Kidney glomerular epithelial cell (primary cell): ENCODE measurements at regions not wholly inside any gene's neighbourhood (a gene's known extent, or its start where the extent isn't known, plus 50 kb on each side); places are given as distances from the start of the nearest gene placed in this dataset.

Experiments
- DNase-seq: peaks from one replicate; lab custom pipeline; 2025; lab: John Stamatoyannopoulos, UW

DNA sequence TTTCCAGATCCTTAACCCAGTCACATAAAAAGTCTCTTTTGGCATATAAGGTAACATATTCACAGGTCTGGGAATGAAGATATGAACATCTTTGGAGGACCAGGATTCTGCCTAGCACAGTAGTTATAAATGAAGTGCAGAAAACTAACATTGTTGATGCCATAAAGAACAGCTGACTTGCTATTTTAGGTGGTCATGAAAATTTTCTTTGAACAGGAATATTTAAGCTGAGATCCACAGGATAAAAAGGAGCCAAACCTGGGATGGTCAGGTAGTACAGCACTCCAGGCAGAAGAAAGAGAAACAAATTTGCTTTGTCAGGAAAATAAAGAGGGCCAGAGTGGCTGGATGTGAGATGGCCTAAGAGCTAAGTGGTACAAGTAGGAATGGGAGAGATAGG lies 80.0 kb downstream of the CENPW start:
- no peak for DNase-seq

DNA sequence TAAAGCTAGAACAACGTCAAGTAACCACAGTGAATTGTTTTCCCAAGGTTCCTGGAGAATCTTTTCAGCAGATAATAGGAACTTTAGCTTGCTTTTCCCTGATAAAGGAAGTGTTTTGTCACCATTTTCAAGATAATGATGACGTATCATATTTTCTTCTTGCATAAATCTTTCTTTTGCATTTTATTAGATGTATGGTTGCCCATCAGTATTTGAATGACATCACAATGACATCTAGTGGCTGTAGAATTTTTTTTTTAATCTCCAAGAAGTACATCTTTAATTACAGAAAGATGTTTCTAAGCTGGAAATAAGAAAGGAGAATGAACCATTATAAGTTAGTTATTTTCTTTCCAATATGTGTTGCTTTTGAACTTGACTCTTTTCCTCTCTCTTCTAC lies 83.0 kb downstream of the CENPW start:
- DNase-seq = no peak

DNA sequence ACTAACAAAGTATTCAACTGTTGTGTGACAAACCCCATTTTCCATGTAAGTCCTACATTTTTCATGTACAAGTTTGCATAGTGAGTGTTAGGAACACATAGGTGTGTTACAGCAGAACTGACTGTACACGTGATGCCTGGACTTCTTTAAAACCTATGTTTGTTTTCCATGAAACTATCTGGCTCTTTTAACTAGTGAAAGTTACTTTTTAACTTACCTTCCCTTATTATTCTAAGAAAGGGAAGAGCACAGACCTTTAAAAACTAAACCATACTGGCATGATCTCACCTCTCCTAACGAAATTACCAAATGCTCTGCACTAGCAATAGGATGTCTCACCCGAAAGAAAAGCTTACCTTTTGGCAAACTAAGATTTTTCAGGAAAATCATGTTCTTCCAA lies 87.8 kb downstream of the CENPW start:
- no peak for DNase-seq

DNA sequence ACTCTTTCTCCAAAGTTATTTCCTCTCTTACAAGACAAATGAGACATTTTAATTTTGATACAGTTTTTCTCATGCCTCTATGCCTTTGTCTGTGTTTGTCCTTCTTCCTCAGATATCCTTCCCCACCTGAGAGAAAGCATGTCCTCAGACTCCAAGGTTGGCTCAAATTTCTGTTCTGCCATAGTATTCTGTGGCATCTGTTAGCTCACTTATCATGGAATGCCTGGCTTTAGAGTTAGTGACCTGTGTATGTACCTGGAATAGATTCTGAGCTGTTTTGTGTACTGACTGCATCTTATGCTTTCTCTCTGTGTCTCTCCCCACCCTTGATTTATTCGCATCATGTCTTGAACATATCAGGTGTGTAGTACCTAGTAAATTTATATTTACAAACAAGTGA lies 90.0 kb downstream of the CENPW start:
- no peak for DNase-seq

DNA sequence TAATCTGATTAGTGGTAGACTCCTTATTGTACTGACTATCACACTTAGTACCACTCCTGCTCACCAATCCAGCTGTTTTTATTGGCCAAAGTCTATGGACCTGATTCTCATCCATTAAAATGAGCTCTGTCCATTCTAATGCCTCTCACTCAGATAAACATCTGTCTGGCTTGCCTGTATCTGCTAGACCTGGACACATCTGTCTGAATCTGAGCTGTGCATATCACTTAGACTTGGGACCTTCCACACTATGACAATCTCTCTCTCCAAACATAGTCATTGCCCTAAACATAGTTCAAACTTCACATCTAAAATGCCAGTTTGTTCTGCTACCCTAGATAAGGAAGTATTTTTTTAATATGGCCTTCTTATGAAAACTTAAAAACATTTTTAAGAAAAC lies 92.6 kb downstream of the CENPW start:
- DNase-seq = no peak

DNA sequence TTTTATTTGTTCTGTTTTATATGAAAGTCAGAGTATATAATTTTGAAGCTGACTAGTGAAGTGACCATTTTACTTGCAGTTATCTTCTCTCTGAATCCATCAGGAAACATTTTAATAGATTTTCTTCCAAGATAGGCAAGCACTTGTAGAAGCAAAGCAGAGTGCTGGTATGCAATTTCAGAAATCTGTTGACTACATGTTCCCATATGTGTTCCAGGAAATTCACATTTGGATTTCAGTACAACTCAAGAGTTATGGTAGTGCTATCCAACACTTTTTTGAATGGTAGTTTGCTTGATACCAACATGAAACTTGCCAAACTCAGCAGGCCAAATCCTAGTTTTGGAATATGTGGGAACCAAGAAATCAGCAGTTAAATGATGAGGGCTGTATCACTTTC lies 94.0 kb downstream of the CENPW start:
- DNase-seq = no peak

DNA sequence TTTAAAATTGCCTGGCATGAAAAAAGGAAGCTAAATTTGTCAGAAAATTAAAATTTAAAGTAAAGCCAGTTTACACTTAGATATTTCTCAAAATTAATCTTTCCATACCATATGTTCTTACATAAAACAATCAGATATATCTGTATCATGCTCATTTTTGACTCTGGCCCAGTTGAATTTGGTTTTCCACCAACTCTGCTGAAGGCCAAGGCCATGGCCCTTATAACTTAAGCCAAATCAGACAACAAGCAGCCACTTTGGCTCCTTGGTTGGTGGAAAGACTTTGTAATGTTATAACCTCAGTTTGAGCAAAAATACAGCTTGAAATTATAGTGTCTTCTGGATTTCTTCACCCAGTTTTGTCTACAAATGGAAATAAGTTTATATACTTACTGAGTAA lies 97.3 kb downstream of the CENPW start:
- DNase-seq = no peak

DNA sequence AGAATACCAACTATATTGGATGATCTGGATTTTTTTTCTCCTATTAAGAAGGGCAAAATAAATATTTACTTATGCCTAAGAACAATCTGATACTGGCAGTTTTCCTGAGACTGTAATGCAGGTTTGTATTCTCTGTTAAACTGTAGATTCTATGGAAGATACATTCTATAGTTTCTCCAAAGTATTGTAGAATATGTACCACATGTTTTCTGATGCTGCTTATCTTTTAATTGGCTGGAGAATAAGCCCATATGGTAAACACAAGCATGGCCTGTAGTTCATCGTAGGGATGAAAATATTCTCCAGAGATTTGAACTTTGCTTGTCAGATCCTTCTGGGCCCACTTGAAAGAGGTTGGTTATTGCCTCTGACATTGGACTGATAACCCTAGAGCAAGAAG lies 99.1 kb downstream of the CENPW start:
- no peak for DNase-seq

DNA sequence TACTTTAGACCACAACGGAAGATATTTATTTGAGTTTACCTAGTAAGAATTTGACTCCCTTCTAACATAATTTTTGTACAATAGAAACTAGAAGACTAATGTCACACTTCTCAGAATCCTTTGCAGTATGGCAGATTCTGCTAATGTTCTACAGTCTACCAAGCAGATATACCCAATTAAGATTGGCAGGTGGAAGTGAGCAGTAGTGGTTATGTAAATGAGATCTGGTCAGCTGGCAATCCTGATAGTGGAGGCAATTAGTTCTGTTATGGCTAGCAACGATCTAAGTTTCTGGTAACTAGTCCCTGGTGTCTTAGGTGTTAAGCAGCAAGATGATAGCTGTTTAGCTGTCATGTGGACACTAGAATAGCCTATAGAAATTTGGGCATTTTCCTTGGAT lies 101.0 kb downstream of the CENPW start:
- no peak for DNase-seq

DNA sequence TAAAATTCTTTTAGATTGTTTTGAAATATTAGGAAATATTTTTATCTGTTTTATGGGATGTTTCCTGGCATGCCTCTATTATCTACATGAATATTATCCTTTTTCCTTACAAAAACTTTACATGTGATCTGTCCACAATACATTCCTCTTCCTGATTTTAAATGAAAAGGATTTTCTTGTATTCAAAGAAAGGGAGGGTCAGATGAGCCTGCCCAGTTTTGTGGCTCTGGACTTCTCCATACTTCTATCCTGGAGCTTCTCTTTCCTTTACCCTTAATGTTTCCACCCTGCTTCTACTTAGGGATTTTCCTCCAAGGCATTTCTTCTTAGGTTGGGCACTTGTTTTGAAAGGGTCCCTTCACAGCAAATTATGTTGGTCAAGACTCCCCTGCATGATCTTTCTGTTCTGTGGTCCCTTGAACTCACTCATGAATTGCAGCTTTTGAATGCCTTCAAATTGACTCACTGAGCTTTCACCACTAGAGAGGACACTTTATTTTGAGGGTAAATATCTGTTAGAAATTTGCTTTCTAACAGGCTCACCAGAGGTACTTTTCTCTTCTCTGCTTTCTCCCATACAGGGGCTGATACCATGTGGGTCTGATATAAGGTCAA lies 104.9 kb downstream of the CENPW start:
- DNase-seq = peak; percentile 13

DNA sequence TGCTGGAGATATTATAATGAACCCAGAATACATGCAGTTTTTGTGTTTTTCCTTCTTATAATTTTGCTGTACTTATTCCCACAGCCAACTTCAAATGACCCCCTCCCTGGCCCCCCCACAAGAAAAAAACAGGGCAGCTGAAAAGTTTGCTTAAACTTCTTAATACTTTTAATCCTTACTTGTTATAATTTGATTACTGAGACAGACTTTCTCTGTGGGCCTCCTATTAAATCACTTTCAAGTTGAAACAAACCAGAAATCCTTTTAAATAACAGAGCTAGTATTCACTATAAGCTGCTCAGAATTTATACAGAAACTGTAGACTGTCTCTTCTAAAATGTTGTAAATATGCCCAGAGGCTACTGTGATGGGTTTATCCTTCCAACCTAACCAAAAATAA lies 106.3 kb downstream of the CENPW start:
- DNase-seq = no peak

DNA sequence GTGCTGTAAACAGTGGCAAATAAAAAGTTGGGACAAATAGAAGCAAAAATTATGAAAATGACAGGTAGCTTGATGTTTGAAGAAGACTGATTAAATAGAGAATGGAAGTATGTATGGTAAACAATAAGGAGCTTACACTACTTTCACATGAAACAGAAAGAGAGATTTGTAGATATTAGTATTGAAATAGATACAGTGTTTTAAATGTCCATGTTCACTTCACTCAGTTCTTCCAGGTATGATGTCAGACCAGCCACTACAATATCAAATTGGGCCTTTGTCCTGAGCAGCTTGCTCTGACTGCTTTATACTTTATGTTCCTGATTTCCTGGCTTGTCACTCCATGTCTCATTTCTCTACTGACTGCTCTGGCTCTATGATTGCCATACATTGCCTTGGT lies 107.5 kb downstream of the CENPW start:
- DNase-seq = no peak

DNA sequence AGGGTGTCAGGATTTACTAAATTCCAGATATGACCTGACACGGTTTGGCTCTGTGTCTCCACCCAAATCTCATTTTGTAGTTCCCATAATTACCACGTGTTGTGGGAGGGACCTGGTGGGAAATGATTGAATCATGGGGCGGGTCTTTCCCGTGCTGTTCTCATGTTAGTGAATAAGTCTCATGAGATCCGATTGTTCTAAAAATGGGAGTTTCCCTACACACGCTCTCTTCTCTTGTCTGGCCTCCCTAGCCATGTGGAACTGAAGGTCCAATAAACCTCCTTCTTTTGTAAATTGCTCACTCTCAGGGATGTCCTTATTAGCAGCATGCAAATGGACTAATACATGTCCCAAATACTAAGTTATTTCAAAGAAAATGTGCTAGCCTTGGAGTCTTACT lies 121.1 kb downstream of the CENPW start:
- no peak for DNase-seq

DNA sequence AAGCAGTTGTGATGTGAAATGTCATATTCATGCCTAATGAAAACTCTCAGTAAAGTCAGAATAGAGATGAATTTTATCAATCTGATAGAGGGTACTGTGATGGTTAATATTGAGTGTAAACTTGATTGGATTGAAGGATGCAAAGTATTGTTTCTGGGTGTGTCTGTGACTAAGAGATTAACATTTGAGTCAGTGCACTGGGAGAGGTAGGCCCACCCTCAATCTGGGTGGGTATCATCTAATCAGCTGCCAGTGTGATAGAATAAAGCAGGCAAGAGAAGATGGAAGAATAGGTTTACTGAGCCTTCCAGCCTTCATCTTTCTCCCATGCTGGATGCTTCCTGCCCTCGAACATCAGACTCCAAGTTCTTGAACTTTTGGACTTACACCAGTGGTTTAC lies 124.3 kb downstream of the CENPW start:
- no peak for DNase-seq

DNA sequence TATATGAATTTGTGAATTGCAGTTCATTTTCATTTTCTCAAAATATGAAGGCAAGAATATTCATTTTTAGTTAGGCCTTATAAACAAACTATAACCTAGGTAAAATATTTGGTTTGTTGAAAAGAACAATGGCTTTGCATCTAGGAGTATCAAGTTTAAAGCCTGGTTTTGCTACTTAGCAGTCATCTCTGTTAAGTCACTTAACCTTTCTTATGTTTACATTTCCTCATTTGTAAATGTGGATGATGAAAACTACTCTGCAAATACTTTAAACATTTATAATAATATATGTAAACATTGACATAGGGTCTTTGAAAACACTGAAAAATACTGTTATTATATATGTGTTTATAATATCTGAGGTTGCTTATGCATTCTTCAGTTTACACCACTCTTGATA lies 135.5 kb downstream of the CENPW start:
- no peak for DNase-seq

DNA sequence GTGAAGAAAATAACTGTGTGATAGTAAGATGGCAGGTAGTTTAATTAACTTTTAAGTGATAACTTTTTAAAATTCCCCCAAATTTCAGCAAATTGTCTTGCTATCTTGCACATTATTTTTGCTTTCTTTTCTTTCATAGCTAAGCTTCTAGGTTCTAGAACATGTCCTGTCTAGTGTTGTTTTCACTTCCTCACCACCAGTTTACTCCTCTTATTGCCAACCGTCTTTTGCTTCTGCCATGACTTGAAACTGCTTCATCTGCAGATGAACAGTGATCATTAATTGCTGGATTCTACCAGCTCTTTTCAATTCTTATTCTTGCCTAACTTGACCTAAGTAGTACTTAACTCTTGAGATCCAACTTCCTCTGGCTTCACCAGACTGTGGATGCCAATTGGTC lies 137.8 kb downstream of the CENPW start:
- DNase-seq = no peak

DNA sequence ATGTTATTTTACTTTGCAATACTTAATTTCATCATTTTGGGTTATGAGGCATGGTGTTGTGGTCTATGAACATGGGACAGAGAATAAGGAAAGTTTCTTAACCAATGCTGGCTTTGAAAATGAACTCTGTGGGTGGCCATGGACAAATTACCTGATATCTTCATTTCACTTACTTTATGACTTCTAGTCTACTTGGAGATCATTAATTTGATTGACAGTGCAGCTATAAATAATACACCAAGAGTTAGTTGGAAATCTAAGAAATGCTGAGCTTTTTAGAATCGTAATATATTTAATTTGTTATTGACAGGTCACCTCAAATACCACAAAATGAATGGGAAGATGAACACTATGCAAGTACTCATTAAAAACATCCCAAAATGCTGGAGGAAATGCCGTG lies 140.4 kb downstream of the CENPW start:
- DNase-seq = no peak

DNA sequence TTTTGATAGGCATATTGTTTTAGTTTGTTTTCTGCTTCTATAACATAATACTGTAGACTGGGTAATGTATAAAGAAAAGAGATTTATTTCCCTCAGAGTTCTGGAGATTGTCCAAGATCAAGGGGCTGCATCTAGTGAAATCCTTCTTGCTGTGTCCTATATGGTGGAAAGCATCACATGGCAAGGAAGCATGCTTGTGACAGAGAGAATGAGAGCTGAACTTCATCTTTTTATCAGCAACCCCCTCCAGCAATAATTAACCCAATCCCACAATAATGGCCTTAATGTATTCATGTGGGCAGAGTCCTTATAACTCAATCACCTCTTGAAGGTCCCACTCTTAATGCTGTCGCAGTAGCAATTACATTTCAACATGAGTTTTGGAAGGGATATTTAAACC lies 141.4 kb downstream of the CENPW start:
- DNase-seq = no peak

DNA sequence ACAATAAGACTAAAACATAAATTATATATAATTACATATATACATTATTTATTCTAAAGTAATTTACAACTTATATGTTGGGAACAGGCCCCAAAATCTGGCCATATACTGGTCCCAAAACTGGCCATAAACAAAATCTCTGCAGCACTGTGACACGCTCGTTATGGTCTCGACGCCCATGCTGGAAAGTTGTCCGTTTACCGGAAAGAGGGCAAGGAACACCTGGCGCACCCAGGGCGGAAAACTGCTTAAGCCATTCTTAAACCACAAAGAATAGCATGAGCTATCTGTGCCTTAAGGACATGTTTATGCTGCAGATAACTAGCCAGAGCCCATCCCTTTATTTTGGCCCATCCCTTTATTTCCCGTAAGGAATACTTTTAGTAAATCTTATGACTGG lies 164.9 kb downstream of the CENPW start:
- no peak for DNase-seq

DNA sequence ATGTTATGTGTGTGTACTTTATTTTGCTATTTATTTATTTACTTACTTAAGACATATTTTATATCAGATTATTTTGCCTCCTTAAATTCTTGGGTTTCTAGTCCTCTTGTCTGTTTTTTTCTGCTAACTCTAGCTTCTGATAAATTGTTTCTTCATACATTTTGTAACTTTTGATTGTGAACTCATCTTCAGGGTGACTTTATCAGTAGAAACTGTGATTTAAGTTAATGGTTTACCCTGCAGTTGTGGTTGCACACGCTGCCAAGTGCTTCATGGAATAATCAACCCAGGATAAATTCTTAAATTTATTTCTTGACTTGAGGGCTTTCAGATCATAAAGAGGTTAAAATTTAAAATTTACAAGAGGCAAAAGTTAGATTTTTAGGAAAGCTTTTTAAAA lies 173.3 kb downstream of the CENPW start:
- no peak for DNase-seq

DNA sequence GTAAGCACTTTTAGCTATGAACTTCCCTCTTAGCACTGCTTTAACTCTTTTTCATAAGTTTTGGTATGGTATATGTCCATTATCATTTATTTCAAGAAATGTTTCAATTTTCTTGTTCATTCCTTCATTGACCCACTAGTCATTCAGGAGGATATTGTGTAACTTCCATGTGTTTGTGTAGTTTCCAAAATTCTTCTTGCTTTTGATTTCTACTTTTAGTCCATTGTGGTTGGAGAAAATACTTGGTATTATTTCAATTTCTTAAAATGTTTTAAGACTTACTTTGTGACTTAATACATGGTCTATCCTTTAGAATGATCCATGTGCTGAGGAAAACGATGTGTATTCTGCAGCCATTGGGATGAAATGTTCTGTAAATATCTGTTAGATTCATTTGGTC lies 176.5 kb downstream of the CENPW start:
- no peak for DNase-seq

DNA sequence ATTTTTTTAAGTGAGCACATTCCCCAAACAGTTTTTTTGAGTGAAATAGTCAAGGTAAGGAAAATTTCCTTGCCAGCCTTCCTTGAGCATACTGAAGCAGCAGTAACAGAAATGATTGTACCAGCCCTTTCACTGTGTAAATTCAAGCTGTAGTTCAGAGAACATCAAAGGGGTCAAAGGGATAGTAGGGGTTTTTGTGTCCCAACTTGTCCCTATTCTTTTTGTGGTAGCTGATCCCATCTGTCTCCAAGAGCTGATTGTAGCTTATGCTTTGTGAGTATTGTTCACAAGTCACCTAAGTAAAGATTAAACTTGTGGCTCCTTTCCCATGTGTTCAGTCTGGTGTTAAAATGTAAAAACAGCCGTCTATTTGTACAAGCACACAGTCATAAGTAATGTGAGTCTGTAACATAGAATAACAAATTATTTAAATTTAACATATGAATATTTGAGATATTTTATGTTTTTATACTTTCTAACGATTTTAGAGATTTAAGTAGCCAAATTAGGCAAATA lies 185.0 kb downstream of the CENPW start:
- DNase-seq = no peak

DNA sequence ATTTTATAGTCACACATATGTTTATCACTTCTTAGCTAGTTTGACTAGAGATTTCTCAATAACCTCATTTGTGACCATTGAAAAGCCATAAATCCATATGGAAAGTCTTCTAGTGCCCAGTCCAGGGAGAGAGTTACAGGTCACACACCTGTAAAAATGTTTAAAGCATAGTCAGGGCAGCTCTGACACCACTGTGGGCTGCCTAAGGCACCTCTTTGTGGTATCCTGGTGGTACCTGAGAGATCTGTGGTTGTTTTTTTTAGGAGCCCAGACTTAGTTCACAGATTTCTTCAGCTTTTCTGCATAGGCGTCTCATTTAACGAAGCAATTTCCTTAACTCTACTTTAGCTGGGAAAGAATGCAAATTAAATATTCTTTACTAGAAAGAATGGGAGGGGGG lies 186.6 kb downstream of the CENPW start:
- no peak for DNase-seq

DNA sequence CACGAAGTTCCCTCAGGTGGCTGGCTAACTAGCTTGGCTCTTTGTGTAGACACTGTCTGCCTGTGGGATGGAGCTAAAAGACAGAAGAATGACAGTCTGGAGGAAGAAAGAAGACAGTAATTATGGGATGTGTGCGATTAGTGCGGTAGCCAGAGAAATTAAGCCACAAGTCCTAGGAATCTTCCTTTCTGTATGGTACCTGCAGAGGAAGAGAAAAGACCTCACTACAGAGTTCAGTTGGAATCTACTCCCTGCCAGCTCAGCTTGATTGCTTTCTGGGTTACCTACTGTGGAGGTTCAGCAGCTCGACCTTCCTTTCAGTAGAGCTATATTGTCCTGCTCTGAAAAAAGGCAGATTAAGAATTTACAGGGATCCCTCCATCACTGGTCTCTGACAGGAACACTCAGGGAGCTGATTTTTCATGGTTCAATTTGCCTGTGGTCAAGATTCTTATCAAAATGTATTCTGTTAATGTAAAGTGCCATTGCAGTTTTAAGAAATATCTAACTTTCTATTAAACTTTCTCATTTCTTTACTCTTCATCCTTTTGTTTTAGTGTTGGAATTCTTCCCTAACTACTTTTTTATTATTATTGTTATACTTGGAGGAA lies 187.2 kb downstream of the CENPW start:
- no peak for DNase-seq
